GM19372 (cell line): ENCODE measurements at regions not wholly inside any gene's neighbourhood (a gene's known extent, or its start where the extent isn't known, plus 50 kb on each side); places are given as distances from the start of the nearest gene placed in this dataset.
"Not testable (repeated sequence)": the region's sequence is repeated elsewhere in the genome, so short reads cannot be mapped to it uniquely, and the experiment has no call there.

Experiments
- ATAC-seq: cut with Tn5 transposase; IDR thresholded peaks from one replicate; pipeline ENCODE4 v1.9.1; 2021; ENCODE audit warnings: mild to moderate bottlenecking, low read depth, moderate library complexity; ENCODE audit not compliant: unreplicated experiment

DNA sequence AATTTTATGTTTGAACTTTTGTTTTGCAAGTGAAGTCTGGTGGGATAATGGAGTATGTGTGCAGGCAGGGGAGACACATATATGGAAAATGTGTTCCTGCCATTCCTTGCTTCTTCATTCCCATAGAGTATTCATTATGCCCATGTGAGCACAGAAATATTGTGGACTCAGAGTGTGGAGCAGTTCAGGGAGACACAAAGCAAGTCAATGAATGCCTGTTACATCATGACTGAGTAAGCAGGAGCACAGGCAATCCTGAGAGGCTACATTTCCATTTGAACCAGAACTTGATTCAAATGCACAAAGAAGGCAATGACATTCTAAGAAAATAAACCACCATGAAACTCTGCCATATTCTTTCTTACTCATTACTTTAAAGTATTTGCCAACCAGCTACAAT is 990.5 kb downstream of the PRIM2 start:
- not testable (repeated sequence) for ATAC-seq

GRCh38 chr6:58332108-58332507 is 1014.7 kb downstream of the PRIM2 start:
- not testable (repeated sequence) for ATAC-seq

DNA sequence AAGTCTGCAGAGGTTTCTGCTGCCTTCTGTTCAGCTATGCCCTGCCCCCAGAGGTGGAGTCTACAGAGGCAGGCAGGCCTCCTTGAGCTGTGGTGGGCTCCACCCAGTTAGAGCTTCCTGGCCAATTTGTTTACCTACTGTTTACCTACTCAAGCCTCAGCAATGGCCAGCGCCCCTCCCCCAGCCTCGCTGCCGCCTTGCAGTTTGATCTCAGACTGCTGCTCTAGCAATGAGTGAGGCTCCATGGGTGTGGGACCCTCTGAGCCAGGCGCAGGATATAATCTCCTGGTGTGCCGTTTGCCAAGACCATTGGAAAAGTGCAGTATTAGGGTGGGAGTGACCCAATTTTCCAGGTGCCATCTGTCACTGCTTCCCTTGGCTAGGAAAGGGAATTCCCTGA is 1024.9 kb downstream of the PRIM2 start:
- not testable (repeated sequence) for ATAC-seq

DNA sequence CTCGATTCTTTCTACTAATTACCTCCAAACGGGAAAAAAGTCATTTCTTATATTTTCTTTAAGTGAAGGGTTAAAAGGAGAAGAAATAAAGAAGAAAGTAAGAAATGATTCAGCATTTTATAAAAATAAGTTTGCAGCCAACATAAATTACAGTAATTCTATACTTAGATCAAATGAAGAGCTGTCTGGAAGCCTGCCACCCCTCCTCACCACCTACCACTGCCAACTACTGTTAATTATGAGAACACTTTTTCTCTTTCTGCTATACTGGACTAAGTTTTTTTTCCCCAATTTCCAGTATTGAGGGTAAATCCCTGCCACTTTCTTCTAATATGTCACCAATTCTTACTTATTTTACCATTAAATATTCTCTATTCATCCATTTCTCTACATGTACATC is 1030.1 kb downstream of the PRIM2 start:
- ATAC-seq: not testable (repeated sequence)

GRCh38 chr6:58351619-58352018 is 1034.2 kb downstream of the PRIM2 start:
- ATAC-seq: not testable (repeated sequence)

- ATAC-seq: not testable (repeated sequence)
Measured at GRCh38 chr6:58358452-58358851, 1041.0 kb downstream of the PRIM2 start.

DNA sequence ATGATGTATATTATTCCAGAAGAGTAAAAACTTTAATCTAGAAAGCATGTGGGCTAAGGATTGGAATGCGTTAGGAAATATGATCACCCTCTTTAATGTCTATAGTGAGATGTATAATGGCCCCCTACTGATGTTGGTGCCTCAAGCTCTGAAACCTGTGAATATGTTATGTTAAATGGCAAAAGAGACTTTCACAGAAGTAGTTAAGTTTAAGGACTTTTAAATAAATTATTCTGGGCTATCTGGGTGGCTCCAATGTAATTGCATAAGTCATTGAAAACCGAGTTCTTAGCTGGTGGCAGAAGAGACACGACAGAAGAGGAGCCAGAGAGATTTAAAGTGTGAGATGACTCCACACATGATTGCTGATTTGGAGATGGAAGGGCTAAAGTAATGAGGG is 1048.4 kb downstream of the PRIM2 start:
- ATAC-seq: not testable (repeated sequence)

- ATAC-seq: not testable (repeated sequence)
Measured at GRCh38 chr6:58406659-58407058, 1089.2 kb downstream of the PRIM2 start.

DNA sequence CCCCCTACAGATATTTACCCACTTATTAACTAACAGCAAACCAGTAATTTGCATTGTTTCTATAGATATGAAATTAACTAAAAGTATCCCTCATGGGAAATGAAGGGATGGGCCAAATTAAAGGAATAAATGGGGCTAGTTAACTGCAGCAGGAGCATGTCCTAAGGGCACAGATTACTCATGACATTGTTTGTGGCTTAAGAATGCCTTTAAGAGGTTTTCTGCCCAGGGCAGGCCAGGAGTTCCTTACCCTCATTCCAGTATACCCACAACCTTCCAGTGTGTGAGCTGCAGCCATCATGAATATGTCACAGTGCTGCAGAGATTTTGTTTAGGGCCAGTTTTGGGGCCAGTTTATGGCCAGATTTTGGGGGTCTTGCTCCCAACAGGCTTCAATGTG is 1101.9 kb downstream of the PRIM2 start:
- ATAC-seq: no peak
